Gastroesophageal sphincter (tissue), 3 donors: ENCODE measurements at regions not wholly inside any gene's neighbourhood (a gene's known extent, or its start where the extent isn't known, plus 50 kb on each side); places are given as distances from the start of the nearest gene placed in this dataset.

ENCODE experiments used
- CTCF ChIP-seq, 4 experiments: fragments of 200-600 bp in 2 of 4; fragments of 450-650 bp in 2 of 4; sonication (generic) in 1 of 4; IDR thresholded peaks; one replicate each; pipeline ENCODE4 v1.5.1; 2017 to 2019; ENCODE audit warnings: antibody characterized with exemption in 4 of 4, mild to moderate bottlenecking in 2 of 4, moderate library complexity in 2 of 4
- POLR2A ChIP-seq, 2 donors: fragments of 450-650 bp; IDR thresholded peaks; one replicate each; pipeline ENCODE4 v1.6.1; 2017; ENCODE audit warnings: antibody characterized with exemption in 2 of 2, mild to moderate bottlenecking in 2 of 2, moderate library complexity in 1 of 2
- POLR2AphosphoS5 ChIP-seq: sonication (generic); formaldehyde crosslinking; IDR thresholded peaks from one replicate; pipeline ENCODE4 v1.6.1; 2017; ENCODE audit warnings: antibody characterized with exemption

GRCh38 chr14:48586099-48586498 is 910.7 kb upstream of the MDGA2 start:
- no peak for TF ChIP-seq CTCF (IDR thresholded peaks at IDR 0.05)
- TF ChIP-seq POLR2A (IDR thresholded peaks at IDR 0.05) = no peak
- TF ChIP-seq POLR2AphosphoS5 = no peak
